HL-60/S4 (cell line): ENCODE measurements at regions not wholly inside any gene's neighbourhood (a gene's known extent, or its start where the extent isn't known, plus 50 kb on each side); places are given as distances from the start of the nearest gene placed in this dataset.

Experiments used
- in situ Hi-C: fragments of 300-500 bp; cut with MboI; formaldehyde crosslinking; loops from 2 replicates; pipeline ENCODE4 v1.14.3; 2022; ENCODE audit warnings: low sequenced_read_pairs

DNA sequence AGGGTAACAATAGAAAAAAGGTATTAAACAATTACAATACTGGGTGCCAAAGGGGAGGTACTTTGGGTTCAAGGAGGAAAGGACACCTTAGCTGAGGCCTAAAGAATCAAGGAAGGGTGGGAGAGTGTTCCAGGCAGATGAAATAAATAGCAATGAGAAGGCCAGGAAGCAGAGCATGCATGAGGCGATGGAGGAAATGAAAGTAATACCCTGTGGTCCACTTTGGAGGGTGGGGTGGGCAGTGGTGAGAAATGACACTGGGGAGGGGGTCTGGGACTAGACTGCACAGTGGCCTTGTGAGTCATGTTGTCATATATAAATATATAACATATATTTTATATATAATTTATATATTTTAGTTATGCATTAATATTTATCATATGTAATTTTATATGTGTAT lies 55.9 kb downstream of the BHLHE40 start:
- in situ Hi-C loops = no loop called here

DNA sequence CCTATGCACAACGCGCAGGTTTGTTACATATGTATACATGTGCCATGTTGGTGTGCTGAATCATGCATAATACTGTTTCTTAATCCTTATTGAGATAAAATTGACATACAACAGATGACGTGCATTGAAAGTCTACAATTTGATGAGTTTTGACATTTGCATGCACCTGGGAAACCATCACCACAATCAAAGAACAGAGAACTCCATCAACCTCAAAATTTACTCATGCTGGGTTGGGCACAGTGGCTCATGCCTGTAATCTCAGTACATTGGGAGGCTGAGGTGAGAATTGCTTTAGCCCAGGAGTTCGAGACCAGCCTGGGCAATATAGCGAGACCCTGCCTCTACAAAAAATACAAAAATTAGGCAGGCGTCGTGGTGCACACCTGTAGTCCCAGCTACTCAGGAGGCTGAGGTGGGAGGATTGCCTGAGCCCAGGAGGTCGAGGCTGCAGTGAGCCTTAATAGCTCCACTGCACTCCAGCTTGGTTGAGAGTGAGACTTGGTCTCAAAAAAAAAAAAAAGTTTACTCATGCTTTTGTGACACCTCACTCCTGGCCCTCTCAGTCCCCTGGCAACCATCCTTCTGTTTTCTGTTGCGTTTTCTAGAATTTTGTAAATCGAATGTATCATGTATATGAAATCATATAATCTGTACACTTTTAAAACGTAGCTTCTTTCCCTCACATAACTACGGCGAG lies 56.6 kb downstream of the BHLHE40 start:
- in situ Hi-C loops = no loop called here

DNA sequence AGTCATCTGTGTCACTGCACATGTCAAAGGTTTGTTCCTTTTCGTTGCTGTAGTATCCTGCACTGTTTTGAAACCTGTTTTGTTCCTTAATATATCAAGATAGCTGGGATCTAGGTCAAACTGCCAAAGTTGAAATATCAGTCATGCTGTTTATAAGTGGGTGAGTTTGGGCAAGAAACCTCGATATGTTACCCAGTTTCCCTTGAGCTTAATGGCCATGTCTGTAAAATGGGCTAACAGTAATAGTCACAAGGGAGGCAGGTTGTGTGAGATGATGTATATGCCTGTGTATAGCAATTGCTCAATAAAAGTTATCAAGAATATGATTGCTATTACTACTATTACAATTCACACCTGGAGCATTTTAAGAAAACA lies 57.1 kb downstream of the BHLHE40 start:
- in situ Hi-C loops = no loop called here

DNA sequence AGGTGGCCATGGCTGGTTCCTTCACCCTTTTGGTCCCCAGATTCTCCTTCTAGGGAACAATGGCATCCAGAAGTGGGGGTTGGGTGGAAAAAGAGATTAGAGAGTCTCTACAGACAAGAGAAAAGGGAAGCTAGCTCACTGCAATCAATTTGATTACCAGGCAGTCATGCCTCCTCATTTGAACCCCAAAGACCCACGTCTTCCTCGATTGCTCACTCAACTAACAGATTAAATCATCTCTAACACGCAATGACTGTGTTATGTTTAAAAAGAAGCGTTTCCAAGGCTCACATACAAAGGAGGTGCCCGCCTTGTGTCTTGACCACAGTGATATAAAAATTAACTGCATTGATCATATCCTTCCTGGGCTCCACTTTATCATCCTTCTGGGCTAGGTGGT lies 57.6 kb downstream of the BHLHE40 start:
- in situ Hi-C loops = no loop called here

DNA sequence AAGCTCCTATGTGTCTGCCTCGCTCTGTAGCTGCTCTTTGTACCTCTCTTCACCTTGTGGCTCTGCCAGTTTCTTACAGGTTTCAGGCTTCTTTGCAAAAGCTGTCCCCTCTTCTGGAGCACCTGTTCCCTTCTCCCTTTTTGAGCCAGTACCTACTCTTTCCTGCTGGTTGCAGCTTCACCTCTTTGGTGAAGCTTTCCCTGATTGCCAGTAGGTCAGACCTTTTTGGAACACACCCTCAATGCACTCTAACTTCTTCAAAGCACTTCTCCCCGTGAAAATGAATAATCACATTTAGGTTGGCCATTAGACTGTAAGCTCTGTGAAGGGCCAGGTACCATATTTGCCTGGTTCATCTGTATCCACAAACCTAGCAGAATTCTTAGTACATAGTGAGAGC lies 60.3 kb downstream of the BHLHE40 start:
- in situ Hi-C loops = no loop called here

DNA sequence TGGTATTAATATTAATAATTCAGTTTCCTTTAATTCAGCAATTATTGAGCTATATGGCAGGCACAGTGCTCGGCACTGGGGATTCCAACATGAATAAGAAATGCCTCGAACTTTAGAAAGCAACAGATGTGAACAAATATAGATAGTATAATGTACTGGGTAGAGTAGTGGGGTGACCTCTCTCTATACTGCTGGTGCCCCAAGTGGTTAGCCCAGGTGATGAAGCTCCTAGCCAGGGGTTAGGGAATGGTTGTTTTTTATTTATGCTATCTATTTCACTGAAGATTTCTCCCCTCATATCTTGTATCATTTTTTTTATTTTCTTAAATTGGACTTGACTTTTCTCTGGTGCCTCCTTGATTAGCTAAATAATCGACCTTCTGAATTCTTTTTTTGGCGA lies 62.1 kb downstream of the BHLHE40 start:
- in situ Hi-C loops = no loop called here

DNA sequence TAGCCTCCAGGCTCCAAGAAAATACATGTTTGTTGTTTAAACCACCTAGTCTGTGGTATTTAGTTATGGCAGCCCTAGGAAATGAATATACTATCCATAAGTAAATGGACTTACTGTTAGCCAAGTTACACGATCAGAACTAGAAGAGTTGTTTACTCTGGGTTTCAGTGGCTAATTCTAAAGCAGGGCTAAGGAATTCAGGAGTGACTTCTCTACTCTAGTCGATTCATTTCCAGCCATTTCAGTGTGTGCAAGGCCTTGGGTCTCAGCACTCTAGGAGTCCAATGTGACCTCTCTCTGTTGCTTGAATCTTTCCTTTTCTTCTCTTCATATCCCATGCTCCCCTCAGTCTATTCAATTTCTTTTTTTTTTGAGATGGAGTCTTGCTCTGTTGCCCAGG lies 66.7 kb downstream of the BHLHE40 start:
- in situ Hi-C loops = no loop called here

DNA sequence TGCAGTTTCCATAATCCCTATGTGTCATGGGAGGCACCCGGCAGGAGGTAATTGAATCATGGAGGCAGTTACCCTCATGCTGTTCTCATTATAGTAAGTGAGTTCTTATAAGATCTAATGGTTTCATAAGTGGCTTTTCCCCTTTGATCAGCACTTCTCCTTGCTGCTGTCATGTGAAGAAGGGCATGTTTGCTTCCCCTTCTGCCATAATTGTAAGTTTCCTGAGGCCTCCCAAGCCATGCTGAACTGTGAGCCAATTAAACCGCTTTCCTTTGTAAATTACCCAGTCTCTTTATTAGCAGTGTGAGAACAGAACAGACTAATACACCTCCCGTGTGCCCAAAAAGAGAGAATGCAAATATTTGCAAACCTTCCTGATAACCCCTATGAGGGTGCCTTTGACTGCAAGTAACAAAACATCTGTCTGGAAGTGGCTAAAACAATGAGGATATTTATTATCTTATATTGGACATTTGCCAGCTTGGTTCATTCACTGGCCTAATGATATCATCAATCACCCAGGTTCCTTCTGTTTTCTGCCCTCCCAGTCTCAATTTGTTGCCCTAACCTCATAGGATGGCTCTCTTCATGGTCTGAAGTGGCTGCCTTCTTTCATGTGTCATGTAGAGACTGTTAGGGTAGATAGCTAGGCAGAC lies 68.7 kb downstream of the BHLHE40 start:
- in situ Hi-C loops = no loop called here

DNA sequence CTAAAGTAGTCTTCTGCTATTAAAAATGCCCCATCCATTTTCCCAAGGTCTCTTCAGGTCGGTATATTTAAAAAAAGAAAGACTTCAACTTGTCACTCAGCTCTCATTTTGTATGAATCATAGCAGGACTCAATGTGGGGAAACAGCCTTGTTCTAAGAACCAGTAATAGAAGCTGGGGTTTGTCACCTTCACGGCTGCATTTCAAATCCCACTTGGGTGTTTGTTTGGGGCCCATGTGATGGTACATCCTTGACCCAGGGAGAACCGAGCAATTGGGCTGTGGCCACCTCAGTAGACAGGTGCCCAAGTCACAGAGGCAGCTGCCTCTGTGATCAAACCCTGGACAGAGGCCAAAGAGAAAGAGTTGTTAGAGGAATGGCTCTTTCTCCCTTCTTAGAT lies 70.3 kb upstream of the ARL8B start:
- in situ Hi-C loops = loop anchor here (10.0 kb wide), 1 partner anchor 327 kb away; no protein-coding TSS in a partner anchor

DNA sequence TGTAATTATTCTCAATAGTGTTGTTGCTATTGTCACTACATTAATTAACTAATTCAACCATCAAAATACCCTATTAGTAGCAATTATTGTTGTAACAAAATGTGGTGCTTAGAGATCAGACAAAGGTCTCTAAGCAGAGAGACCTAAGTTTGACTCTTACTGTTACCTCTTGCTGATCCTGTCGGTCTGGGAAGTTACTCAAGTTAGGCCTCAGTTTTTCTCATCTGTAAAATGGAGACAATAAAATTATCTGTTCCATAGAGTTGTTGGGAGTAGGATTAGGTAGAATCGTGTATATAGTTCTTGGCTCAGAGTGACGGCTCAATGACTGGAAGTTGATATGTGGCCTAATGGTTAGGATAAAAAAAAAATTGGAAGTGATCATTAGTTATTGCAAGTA lies 69.8 kb upstream of the ARL8B start:
- in situ Hi-C loops = loop anchor here (10.0 kb wide), 1 partner anchor 327 kb away; no protein-coding TSS in a partner anchor

DNA sequence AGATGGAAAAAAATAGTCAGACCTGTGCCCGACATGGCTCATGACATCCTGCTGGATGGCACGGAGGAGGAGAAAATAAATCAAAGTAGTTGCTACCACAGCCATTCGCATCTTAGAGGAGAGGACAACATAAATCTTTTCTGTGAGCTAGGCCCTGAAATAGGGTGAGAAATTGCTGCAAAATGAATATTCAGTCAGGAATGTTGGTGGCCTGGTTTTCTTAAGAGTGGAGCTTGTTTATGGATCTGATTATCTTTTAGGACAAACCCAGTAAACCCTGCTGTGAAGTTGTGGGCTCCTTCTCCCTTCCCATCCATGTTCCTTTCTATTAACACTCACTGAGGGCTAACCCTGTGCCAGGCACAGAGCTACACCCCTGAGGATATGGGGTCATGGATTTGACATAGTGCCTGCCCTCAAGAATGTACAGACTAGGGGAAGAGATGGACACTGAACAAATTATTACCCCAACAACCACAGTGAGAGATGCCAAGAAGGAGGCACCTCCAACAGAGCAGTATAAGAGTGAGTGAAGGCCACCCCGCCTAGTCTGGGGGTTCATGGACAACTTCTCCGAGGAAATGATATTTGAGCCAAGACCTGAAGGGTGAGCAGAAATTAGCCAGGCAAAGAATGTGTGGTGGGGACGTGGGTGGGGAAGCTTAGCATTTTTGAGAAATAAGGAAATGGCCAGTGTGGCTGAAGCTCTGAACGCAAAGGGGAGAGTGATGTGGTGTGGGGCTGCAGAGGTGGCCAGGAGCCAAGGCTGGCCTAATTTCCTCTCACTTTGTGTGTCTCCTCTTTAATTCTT lies 68.9 kb upstream of the ARL8B start:
- in situ Hi-C loops = loop anchor here (10.0 kb wide), 1 partner anchor 328 kb away; no protein-coding TSS in a partner anchor

DNA sequence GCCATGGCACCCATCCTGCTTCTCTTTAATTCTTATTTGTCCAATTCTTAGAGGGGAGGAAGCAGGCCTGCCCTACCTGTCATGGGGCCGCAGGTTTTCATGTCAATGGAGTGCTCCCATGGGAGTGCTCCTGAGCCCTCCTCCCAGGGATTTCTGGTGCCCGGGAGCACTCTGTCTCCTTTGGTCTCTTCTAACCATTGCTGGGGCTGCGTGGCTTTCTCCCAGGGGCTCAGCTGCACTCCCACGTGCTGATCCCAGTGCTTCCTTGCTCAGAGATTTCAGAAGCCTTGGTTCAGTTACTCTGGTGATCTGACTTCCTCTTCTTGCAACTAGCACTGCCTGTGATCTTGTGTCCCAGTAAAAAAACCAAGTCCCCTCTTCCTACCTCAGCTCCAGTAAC lies 68.0 kb upstream of the ARL8B start:
- in situ Hi-C loops = loop anchor here (10.0 kb wide), 1 partner anchor 329 kb away; no protein-coding TSS in a partner anchor

DNA sequence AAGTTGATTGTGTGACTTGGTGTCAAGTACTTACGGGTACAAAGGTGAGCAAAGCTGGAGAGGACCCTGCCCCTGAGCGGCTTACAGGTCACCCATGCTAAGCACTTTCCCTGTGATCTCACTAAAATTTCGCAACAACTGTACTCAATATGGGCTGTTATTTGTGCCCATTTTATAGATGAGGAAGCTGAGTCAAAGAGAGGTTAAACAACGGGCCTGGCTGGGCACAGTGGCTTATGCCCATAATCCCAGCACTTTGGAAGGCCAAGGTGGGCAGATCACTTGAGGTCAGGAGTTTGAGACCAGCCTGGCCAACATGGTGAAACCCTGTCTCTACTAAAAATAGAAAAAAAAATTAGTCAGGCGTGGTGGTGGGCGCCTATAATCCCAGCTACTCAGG lies 67.5 kb upstream of the ARL8B start:
- in situ Hi-C loops = loop anchor here (10.0 kb wide), 1 partner anchor 330 kb away; no protein-coding TSS in a partner anchor

DNA sequence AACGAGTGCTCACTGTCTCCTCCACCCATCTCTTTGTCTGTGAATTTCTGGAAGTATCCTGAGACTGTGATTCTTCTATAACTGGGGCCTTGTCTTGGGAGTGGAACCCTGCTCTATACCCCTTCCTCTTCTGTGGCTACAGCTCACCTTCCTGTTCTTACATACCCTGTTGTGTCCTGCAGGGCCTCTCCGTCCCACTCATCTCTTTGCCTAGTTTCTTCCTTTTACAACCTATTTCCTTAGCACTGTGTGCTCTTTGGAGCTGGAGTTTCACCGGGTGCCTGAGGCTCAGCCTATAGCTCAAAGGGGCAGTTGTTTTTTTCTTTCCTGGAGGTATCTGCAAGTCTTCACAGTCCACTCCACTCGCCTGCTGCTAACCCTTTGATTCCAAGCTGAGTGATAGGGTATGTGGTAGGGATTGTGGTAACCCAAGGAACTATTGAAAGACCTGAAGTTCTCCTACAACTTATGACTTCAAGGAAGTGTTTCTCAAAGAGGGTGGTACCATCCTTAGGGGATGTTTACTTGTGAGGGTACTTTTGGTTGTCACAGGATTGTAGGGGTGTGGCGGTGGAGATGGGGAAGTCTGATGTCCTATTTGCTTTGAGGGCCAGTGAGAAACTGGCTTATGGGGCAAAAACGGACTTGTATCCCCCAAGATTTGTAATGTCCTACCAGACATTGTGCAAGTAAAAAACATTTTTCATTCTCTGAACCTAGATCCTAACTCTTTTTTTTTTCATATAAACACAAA lies 66.6 kb upstream of the ARL8B start:
- in situ Hi-C loops = loop anchor here (10.0 kb wide), 1 partner anchor 331 kb away; no protein-coding TSS in a partner anchor

DNA sequence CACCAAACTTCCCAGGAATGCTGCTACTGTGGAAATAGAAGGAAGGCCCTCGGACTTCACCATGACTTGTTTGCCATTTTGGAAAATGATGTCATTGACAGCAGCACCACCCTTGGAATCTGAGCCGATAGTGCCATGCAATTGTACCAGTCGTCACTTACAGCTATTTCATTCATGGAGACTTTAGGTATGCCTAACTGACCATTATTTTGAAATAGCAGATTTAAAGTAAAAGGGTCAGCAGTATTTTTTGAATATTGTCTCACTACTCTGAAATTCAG lies 66.0 kb upstream of the ARL8B start:
- in situ Hi-C loops = loop anchor here (10.0 kb wide), 1 partner anchor 331 kb away; no protein-coding TSS in a partner anchor

DNA sequence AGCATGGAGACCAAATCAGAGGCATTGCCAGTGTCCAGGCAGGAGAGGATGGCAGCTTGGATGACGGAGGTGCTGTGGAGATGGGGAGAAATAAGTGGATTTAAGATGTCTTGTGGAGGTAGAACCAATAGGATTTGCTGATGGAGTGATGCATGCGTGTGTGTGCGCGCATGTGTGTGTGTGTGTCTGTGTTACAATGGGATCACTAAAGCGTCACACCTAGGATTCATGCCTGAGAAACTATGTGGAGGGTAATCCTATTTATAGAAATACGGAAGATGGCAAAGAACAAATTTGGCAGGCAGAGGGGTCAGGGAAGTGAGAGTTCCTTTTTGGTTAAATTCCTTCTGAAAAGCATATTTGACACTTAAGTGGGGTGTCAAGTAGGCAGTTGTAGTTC lies 64.8 kb upstream of the ARL8B start:
- in situ Hi-C loops = loop anchor here (10.0 kb wide), 1 partner anchor 332 kb away; no protein-coding TSS in a partner anchor

DNA sequence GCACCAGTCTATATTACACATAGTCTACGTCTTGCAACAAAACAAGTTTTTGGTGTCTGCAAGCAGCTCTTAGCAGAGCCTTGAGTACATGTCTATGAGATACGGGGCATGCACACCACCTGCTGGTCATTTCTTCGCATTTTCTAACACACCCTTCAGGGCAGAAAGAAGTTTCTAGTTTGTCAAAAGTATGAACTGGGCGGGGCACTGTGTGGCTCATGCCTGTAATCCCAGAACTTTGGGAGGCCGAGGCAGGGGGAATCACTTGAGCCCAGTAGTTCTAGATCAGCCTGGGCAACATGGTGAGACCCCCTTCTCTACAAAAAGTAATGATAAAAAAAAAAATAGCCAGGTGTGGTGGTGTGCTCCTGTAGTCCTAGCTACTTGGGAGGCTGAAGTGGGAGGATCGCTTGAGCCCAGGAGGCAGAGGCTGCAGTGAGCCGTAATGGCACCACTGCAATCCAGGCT lies 64.2 kb upstream of the ARL8B start:
- in situ Hi-C loops = loop anchor here (10.0 kb wide), 1 partner anchor 333 kb away; no protein-coding TSS in a partner anchor

DNA sequence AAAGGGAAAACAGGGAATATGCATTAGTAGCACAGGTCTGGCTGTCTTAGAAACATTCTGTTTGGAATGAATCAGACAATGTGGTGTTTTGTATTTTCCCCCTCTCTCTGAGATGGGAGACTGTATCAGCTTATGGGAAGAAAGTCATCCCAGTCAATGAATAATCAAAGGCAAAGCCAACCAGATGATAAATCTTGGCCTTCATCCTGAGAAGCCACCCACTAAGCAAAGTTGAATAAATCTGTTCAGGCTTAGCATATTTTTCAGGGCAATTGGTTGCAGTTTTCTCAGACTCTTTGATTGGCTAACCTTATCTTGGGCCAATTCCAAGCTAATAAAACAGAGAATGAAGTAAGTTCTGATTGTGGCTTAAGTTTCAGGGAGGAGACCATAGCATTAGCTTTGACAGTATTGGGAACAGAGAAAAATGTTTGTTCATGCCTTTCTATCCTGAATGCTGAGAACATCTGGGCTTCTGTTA lies 63.6 kb upstream of the ARL8B start:
- in situ Hi-C loops = loop anchor here (10.0 kb wide), 1 partner anchor 334 kb away; no protein-coding TSS in a partner anchor

DNA sequence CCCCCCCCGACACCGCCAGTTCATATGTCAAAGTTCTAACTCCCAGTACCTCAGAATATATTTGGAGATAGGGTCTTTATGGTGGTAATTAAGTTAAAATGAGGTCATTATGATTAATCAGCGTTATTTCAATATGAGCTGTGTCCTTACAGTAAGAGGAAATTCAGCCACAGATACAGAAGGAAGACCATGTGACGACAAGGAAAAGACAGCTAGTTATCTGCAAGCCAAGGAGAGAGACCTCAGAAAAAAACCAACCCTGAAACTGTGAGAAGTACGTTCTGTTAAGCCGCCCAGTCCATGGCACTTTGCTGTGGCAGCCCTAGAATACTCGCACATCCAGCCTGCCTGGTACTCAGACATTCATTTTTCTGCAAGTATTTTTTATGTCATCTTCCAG lies 62.3 kb upstream of the ARL8B start:
- in situ Hi-C loops = loop anchor here (10.0 kb wide), 1 partner anchor 335 kb away; no protein-coding TSS in a partner anchor

DNA sequence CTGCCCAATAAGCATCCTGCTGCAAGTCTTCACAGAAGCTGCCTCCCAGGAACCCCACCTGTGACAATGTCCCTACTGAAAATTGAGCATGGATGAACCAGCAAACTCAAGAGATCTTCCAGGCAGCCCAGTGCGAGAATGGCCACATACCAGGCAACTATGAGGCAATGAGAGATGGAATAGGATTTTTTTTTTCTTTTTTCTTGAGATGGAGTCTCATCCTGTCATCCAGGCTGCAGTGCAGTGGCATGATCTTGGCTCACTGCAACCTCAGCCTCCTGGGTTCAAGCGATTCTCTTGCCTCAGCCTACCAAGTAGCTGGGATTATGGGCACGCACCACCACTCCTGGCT lies 60.9 kb upstream of the ARL8B start:
- in situ Hi-C loops = no loop called here

DNA sequence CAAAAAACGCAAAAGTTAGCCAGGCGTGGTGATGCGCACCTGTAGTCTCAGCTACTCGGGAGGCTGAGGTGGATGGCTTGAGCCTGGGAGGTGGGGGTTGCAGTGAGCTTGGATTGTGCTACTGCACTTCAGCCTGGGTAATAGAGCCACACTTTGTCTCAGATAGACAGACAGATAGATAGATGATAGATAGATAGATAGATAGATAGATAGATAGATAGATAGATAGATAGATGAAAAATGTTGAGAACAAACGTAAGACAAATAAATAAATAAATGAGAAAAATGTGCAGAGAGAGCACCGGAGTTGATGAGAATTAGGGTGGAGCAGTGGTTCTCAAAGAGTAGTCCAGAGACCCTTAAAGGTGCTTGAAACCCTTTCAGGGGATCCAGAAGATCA lies 58.4 kb upstream of the ARL8B start:
- in situ Hi-C loops = no loop called here
